T-helper 9 cell (primary cell): ENCODE measurements at regions not wholly inside any gene's neighbourhood (a gene's known extent, or its start where the extent isn't known, plus 50 kb on each side); places are given as distances from the start of the nearest gene placed in this dataset.
"Not testable (repeated sequence)": the region's sequence is repeated elsewhere in the genome, so short reads cannot be mapped to it uniquely, and the experiment has no call there.

Experiments used
- DNase-seq: peaks from one replicate; pipeline ENCODE4 v3.0.0-alpha.2; 2020

DNA sequence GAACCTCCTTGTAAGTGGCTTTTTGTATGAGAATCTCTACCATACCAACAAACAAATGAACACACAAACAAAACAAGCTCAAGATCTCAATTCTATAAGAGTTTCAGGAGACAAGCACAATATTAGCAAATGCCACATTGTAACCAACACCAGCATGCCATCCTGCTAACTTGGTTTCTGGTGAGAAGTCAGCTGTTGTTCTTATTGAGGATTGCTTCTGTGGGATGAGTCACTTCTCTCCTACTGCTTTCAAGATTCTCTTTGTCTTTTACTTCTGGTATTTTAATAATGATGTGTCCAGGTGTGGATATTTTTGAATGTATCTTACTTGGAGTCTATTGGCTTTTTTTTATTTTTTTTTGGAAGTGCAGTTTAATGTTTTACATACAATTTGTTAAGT, 131.7 kb downstream of the BCL2L11 start:
- DNase-seq, result no peak

DNA sequence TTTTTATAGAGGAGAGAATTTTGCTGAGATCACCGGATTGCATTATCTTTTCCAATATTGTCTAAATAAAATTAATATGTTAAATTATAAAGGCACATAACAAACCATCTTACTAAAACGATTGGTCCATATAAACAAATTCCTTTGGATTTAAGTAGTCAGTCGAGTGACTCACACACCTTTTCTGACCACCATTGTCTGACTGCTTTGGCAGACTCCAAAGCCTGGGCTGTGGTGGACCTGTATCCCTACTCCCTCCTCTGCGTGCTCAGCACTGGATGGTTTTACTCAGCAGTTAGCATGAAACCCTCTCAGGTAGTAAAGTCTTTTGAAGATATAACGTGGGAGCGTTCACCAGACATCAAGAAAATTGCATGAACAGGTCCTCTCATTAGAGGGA, 134.2 kb downstream of the BCL2L11 start:
- not testable (repeated sequence) for DNase-seq

DNA sequence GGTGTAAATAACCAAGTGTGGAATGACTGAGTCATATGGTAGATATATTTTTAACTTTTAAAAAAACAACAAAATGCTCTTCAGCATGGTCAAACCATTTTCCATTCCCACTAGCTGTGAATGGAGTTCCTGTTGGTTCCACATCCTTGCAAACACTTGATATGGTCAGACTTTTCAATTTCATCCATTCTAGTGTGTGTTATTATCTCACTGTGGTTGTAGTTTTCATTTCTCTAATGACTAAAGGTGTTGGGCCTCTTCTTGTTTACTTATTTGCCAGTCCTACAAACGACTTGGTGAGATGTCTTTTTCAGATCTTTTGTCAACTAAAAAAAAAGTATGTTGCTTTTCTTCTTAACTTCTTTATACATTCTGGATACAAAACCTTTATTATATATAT, 135.9 kb downstream of the BCL2L11 start:
- not testable (repeated sequence) for DNase-seq

DNA sequence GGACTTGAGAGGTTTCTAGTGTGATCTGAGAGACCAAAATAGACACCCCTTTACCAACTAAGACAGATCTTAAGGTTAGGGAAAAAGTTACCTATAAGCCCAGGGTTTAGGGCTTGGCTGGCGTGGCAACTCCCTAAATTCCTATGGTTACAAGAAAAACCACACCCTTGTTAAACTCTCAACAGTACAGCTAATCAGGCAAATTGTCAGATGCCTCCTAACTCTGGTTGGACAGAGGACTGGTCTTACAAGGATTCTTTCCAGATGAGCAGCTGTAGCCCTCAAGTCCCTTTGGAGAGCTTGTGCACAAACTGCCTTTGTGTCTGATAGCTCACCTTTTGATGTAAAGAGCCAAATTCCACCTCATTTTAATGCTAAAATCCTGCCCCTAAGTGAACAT, 136.9 kb downstream of the BCL2L11 start:
- DNase-seq, result not testable (repeated sequence)

DNA sequence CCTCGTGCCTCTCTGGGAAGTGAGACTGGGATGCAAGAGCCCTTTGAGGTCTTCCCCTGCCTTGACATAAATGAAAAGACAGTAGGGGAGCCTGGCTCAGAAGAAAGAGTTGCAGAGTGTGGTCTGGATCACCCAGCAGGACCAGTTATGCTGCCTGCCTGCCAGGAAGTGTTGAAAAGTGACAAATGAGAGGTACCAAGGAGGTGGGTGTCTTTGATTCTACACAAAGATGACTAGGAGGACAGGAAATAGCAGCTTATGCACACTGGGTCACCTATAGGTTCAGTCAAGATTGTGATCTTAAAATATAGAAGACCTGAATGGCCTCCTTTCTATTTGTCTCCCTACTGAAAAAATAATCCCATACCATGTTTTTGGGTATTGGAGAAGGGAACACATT, 137.6 kb downstream of the BCL2L11 start:
- DNase-seq, result not testable (repeated sequence)

DNA sequence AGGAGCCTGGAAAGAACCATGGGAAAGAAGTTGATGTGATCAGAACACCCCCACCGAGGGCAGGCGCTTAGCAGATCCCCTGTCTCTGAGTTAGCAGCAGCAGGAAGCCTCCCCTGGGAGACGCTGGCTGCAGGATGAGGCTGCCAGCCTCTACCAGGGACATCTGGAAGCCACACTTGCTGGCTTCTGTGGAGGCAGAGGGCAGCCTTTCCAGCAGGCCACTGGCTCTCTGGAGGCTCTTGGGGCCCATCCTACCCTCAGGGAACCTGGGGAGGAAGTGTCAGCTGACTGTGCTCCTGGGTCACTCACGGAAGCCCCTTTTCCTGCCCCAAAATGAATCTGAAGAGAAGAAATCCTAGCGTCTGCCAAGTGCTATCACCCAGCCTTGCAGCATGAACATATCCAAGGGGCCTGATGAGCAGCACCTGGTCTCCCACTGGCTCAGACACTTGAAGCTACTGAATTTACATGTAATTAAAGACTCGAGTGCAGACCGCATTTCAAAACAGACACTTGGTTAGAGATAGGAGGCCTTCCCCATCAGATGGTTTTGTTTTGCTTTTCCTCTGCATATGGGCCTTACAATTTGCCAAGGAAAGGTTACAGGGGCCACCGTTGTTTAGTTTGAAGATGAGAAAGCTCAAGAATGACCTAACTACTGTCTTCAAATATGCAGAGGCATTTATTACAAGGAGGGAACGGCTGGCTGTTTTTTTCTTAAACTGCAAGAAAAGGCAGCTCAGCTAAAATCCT, 142.1 kb downstream of the BCL2L11 start:
- DNase-seq, result not testable (repeated sequence)

DNA sequence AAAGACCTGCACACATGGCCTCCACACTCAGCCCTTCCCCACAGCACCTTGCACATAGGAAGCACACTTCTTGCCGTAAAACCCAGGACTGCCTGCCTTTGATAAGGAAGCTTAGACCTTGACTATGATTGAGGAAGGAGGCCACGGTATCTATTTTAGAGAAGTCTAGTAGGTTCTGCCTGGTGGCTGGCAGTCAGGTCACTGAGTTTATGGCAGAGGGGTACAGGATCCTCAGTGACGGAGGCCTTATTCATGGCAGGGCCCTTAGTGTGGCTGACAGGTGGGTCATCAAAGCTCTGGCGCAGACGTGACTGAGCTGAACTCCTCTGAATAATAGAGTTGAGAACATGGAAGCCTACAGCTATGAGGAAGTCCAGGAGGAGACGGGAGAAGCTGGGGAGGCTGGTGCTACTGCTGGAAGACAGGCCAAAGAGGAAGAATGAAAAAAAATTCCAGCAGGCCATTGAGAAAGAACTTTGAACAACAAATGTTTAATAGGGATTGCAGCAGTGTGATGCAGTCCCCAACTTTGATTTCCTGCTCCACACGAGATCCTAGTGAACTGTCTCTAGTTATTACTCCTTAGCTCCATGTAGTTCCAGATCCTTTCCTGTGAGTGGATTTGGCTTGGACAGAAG, 142.8 kb downstream of the BCL2L11 start:
- DNase-seq, result not testable (repeated sequence)

DNA sequence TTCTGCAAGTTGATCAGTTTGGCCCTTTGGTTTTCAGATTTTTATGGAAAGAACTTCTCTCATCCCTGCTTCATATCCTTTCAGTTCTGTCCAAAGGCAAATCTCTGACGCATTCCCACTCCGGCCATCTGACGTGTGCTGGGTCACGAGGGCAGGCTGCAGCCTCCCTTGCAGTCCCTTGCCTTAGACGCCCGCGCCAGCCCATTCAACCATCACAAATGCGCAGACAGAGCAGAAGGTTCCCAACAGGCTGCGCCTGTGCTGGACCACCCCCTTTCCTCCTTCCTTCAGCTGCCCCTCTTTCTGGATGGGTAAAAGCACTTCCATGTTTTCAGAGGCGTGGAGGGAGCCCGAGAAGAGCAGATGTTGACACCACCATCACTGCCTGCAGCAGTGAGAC, 144.2 kb downstream of the BCL2L11 start:
- DNase-seq, result not testable (repeated sequence)

DNA sequence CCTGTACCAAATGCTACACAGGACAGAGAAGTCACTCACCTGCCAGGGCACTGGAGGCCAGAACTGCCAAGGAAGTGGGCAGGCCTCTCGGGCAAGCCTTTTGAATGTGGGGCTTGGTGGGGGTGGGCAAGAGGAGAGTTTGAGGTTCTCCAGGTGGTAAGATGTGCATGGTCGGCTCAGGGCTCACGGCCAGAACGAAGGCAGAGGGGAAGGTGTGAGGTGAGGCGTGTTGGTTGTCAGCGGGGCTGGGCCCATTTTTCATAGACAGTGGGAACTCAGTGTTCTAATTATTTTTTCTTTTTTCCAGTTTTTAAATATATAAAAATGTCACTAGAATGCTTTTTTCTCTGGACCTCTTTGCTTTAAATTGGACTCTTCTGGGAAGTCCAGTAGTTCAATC, 145.8 kb downstream of the BCL2L11 start:
- not testable (repeated sequence) for DNase-seq

DNA sequence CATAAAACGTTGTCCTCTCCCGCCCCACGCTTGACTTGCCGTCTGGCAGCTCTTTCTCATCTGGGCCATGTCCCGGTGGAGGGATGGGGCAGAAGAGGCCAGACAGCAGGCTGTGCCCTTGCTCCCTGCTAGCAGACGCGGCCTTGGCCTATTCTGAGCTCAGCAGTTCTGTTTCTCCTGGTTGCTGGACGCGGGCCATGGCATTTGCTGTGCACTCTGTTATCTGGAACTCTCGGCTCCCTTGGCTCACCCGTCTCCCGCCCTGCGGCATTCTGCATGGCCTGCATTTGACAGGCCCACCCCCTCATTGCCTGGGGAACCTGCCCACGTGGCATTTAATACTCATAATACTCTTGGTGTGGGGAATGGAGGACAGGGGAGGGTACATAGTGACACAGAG, 146.3 kb downstream of the BCL2L11 start:
- not testable (repeated sequence) for DNase-seq

DNA sequence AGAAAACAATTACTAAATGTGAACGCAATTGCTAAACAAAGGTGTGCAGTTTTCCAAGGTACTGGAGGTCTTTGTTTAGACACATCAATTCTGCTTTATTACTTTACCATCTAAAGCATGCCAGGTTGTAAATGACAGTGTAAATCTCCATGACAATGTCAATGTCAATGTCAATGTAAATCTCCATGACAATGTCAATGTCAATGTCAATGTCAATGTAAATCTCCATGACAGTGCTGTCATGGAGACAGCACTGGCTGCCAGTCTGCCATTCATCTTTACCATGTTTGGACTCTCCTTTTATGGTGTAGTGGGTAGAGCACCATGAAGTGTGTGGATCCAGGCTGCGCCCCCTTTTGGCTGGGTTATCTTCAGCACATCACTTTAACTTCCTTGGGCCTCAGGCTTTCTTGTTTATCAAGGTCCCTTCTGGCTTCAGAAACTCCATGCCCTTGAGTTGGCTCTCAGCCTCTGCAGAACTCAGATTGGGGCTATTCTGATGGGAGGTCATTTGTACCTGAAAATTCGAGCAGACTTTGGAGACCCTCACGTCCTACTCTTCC, 149.1 kb downstream of the BCL2L11 start:
- not testable (repeated sequence) for DNase-seq

DNA sequence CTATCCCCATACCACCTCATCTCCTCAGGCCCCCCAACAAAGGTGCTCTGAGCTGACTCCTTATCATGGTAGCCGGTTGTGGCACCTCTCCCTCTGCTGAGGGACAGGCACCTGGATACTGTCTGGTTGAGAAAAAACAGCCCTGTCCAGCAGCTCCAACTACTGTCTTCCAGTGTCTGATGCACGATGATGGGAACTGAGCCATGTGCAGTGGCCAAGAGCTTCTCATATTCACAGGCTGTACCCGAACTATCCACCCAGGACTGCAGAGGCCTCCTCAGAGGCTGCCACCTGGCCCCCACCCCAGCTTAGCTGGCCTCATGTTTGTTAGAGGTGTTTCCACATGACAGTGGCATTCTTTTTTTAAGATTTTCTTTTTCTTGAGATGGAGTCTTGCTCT, 149.9 kb downstream of the BCL2L11 start:
- not testable (repeated sequence) for DNase-seq

DNA sequence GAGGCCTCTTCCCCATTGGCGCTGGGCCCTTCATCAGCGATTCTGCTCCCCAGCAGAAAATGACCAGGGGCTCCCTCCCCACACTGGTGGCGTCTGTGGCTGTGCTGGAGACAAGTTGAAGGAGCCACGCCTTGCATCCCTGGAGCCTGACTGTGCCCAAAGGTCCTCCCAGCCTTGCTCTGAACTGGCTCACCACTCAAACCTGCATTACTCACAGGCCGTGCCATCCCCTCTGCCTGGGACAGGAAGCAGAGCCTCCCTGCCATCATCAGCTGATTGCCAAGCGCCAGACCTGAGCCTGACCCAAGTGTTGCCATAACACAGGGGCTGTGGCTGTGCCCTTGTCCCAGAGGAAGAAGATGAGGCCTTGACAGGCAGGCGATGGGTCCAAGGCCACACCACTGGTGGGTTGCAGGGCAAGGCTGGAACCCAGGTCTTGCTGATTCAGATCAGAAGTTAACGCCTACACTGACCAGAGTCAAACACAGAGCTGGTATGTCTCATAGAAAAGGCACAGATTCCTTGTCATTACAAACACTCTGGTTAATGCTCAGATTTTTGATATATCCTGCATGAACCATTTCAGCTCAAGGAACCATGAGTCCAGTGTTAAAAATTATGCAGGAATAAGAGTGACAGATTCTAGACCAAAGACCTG, 151.1 kb downstream of the BCL2L11 start:
- DNase-seq, result not testable (repeated sequence)

DNA sequence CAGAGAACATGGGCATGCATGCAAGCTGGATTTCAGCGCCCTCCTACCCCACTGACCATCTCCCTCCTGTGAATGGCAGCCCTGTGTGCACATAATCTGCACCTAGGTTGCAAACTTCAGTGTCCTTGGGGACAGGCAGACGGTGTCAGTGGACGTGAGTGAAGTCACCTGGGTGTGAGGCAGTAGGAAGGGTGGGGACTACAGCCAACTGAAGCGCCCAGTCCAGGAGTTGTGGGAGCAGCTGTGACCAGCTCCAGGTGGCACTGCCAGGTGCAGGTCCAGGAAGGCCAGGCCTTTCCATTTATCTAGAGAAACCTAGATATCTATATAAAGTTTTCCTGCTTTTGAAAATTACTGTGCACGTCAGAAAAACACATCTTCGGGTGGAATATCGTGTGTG, 152.3 kb downstream of the BCL2L11 start:
- not testable (repeated sequence) for DNase-seq

DNA sequence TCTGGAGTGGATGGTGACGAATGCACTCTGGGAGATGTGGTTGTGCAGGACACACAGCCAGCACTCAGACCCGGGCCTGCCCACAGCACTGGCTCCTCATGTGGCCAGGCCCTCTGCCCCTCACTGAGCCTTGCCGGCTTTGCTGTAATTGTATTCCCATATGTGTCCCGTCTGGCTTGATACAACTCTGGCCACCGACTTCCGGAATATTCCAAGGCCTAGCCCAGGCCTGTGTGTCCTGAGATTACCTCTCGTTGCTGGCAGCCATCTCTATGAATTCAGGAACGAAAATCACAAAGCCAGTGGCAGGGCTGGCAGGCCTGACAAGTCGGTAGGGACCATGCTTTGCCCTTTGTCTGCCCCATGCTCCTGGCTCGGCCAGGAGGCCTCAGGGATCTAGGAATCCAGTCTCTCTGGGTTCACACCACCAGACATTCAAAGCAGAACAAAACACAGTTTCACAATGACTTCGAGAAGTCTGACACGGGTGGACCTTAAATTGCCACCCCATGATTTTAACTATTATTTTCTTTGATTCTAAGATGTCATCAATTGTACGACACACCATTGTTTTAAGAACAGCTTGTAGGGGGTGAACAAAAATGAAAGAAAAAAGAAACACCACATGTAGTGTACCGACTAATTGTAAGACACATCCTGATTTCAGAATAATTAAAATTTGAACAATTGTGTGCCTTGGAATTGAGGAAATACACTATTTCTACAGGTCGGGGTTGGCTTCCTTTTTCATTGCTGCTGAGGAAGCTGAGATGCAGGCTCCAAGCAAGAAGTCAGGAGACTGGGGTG, 154.5 kb downstream of the BCL2L11 start:
- not testable (repeated sequence) for DNase-seq

DNA sequence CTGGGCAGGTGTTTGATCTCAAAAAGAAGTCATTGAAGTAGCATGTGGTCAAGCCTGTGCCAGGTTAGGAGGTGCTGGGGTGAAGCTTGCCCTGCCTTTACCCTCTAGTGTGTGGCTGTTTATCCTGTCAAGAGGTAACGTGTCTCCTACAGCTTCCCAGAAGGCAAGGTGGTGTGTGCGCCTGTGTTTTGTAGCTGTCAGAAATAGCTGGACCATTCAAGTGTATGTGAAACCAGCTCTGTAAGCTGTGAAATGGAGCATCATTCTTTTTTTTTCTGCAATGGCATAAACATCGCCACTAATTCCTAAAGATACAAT, 155.1 kb downstream of the BCL2L11 start:
- DNase-seq, result not testable (repeated sequence)

DNA sequence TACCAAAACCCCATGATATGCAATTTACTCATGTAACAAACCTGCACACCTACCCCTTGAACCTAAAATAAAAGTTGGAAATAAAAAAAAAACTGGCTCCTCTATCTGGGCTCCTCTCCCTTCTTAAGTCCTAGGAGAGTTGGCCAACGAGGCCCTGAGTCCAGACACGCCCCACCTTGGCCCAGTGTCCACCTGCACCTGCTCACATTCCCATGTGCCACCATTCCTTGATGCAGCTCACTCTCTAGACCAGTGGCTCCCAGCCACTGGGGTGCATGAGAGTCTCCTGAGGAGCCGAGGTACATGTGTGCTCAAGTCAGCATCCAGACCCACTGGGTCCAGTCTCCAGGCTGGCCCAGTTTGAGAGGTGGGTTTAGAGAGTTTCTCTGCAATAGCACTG, 157.4 kb downstream of the BCL2L11 start:
- DNase-seq, result not testable (repeated sequence)

DNA sequence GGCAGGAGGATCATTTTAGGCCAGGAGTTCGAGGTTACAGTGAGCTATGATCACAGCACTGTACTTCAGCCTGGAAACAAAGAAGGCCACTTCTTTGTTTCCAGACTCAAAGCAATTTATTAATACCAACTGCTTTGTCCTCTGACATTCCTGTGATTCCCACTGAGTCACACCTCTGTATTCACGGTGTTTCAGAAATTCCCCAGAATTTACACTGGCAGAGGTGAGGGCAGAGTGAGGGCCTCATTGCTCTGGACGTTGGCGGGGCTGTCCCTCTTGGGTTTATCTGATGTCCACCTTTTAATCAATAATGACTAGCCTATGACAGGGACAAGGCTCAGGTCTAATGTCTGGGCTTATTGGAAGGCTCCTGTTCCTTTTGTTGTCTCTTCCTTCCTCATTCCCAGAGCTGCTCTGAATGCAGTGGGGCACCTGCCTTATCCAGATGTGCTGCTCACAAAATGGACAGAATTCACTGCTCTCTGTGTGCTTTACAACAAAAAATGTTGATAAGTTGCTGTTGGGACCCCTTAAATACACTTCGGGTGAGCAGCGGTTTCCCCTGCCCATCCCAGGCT, 160.1 kb downstream of the BCL2L11 start:
- DNase-seq, result not testable (repeated sequence)

DNA sequence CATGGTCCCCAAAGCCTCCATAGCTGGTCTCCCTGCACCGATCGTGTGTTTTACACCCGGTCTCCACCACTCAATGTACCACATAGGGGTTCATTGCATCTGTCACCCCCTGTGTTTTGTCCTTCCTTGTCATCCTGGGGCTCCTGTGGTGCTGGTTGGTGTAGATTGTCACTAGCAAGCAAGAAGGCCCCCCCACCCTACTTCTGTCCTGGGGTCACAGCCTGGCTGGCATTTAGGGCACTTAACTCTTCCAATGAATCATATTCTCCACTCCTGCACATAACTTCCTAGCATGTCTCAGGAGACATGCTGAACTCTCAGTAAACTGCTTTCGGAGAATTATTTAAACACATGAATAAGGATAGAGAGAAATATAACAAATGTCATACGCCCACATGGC, 161.4 kb downstream of the BCL2L11 start:
- DNase-seq, result not testable (repeated sequence)

DNA sequence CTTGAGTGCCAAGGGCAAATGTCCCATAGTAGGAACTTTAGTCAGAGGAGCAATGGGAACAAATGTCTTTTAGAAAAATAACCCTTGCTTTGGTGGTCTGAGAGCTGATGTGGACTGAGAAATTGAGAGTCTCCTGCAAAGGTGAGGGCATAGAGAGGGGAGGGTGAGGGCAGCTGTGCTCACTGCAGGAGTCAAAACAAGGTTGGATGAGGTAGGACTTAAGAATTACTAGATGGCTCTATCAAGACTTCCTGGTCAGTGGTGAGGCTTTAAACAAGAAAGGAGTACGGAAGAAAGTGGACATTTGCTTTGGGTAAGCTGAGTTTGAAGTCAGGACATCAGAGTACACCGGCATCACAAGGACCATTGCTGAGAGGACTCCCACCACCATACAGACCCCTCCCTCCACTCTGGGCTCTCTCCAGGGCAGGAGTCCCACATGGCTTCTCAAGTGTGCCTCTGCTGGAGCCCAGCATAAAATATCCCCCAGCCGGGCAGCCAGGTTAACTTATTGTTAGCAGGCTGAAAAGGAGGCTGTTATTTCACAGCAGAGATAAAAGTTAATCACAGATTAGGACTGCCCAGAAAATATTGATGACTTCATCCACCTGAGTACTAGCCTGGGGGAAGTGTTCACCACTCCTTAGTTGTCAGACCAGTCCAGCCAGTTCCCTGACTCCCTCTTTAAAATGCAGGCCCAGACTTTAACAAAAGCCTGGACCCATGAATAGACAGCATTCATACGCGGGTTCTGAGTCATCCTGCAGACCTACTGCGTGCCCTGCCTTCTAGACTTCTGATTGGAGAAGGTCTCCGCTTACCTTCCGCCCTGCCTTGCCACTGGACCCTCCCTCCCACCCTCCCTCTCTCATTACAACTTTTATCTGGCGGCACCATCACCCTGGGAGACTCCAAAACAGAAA, 167.2 kb downstream of the BCL2L11 start:
- not testable (repeated sequence) for DNase-seq

DNA sequence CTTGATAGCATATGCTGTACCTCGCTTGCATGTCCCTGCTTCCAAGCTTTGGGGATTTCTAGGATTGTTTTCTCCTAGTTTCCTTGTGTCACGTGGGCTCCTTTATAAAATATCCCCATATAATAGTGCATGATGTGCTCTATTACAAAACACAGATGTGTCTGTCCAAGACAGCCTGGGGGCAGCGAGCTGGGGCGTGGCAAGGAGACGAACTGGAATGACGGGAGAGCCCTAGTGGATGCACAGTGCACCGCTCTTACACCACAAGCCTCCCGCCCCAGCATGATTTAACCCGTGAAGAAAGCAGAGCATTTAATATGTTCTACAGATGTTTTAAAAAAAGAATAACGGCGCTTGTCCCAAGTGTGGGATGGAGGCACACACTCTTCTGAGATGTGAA, 169.7 kb downstream of the BCL2L11 start:
- not testable (repeated sequence) for DNase-seq
